Renal cortex interstitium (tissue), 11 donors: ENCODE measurements at regions not wholly inside any gene's neighbourhood (a gene's known extent, or its start where the extent isn't known, plus 50 kb on each side); places are given as distances from the start of the nearest gene placed in this dataset.
"Not testable (repeated sequence)": the region's sequence is repeated elsewhere in the genome, so short reads cannot be mapped to it uniquely, and the experiment has no call there.

ENCODE experiments used
- DNase-seq, 11 donors: peaks; one replicate each; pipeline ENCODE4 v3.0.0-alpha.2; 2013; ENCODE audit warnings: low read depth in 9 of 11, low spot score in 4 of 11; ENCODE audit errors: extremely low read depth in 1 of 11

GRCh38 chr15:28789401-28790114, 58.9 kb downstream of the GOLGA6L7 start:
- peak in 1 of 11 donors; percentile 7 for DNase-seq

GRCh38 chr15:28788649-28789400, 59.6 kb downstream of the GOLGA6L7 start:
- DNase-seq = peak in 1 of 11 donors; percentile 3

- not testable (repeated sequence) for DNase-seq
Observed at GRCh38 chr15:28788176-28788575, 60.3 kb downstream of the GOLGA6L7 start.

GRCh38 chr15:28786521-28786920, 61.9 kb downstream of the GOLGA6L7 start:
- DNase-seq = no peak

- DNase-seq = not testable (repeated sequence)
Observed at GRCh38 chr15:28784347-28785163, 63.9 kb downstream of the GOLGA6L7 start.

- DNase-seq = no peak
Observed at GRCh38 chr15:28783873-28784272, 64.6 kb downstream of the GOLGA6L7 start.

- DNase-seq = no peak
Observed at GRCh38 chr15:28783466-28783865, 65.0 kb downstream of the GOLGA6L7 start.

GRCh38 chr15:28778397-28778796, 66.2 kb upstream of the GOLGA8M start:
- not testable (repeated sequence) for DNase-seq

- not testable (repeated sequence) for DNase-seq
Observed at GRCh38 chr15:28772857-28773256, 60.6 kb upstream of the GOLGA8M start.
